ENCODE measurements at regions not wholly inside any gene's neighbourhood (a gene's known extent, or its start where the extent isn't known, plus 50 kb on each side); places are given as distances from the start of the nearest gene placed in this dataset.
"Not testable (repeated sequence)": the region's sequence is repeated elsewhere in the genome, so short reads cannot be mapped to it uniquely, and the experiment has no call there.

GRCh38 chr9:96064826-96065481 lies 189.5 kb downstream of the ERCC6L2 start:
- DNase-seq (ENCODE audit: low read depth) = no peak

DNA sequence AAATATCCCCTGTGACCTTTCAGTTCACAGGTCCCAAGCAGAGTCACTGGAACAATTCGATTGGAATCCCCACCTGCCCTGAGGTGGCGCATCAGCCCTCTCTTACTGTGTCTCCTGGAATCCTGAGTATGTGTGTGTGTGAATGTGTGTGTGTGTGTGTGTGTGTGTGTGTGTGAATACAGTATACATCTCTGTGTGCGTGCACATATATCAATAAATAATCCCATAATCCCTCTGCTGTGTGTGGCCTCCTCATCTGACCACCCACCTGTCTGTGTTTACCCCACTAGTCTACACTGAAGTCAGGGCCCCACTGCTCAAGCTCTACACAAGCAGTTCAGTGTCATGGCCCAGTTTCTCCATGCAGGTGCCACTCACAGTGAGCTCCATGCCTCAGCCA lies 187.4 kb downstream of the ERCC6L2 start:
- no peak for DNase-seq (ENCODE audit: low read depth)

- DNase-seq (ENCODE audit: low read depth) = no peak
Observed at GRCh38 chr9:96062031-96062430, 186.5 kb downstream of the ERCC6L2 start.

DNA sequence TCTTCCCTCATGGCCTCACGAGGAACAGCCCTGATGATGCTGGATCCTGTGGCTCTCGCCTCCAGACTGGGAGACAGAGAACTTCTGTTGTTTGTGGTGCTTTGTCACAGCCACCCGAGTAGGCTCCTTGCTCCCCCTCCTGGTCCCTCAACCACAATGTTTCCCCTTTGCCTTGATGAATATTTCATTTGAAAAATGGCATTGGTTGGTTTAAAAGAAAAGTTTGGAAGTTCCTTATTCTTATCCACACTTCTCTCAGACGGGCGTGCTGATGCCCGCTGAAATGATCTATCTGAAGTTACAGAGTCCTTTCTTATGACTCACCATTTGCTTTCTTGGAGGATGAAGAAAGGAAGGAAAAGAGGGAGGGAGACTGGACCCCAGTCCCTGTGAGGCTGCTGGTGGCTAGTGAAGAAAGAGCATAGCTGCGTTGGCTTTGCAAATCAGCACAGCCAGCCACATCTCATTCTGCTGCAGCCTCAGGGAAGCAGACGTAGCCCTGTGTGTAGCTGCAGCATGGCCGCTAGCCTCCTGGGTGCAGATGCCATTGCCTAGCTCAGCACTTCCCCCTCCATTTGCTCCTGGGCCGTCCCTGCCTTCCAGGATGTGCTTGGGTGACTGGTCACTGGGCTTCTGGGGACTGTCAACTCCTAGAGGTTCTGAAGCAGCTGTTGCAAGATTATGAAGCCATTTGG lies 185.9 kb downstream of the ERCC6L2 start:
- DNase-seq (ENCODE audit: low read depth) = peak; percentile 29

DNA sequence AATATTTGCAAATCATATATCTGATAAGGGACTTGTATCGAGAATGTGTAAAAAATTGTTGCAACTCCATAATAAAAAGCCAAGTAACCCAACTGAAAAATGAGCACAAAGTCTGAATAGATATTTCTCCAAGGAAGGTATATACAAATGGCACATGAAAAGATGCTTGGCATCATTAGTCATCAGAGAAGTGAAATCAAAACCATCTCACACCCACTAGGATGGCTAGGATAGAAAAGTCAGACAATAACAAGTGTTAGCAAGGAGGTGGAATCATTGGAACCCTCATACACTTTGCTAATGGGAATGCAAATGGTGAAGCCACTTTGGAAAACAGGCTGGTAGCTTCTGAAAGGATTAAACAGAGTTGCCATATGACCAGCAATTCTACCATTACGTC lies 182.7 kb downstream of the ERCC6L2 start:
- DNase-seq (ENCODE audit: low read depth) = no peak

- peak; percentile 39 for DNase-seq (ENCODE audit: low read depth)
Observed at GRCh38 chr9:96057155-96057554, 181.7 kb downstream of the ERCC6L2 start.

GRCh38 chr9:96056226-96056625 lies 180.7 kb downstream of the ERCC6L2 start:
- DNase-seq (ENCODE audit: low read depth) = peak; percentile 48

DNA sequence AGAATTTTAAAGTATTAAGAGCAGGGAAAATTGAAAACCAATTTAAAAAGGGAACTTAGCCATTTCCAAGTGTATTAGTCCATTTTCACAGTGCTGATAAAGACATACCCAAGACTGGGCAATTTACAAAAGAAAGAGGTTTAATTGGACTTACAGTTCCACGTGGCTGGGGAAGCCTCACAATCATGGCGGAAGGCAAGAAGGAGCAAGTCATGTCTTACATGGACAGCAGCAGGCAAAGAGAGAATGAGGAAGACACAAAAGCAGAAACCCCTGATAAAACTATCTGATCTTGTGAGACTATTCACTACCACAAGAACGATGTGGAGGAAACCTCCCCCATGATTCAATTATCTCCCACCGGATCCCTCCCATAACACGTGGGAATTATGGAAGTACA lies 178.8 kb downstream of the ERCC6L2 start:
- DNase-seq (ENCODE audit: low read depth) = not testable (repeated sequence)

- no peak for DNase-seq (ENCODE audit: low read depth)
Observed at GRCh38 chr9:96052686-96053085, 177.2 kb downstream of the ERCC6L2 start.

GRCh38 chr9:96051423-96051822 lies 175.9 kb downstream of the ERCC6L2 start:
- no peak for DNase-seq (ENCODE audit: low read depth)

- DNase-seq (ENCODE audit: low read depth) = no peak
Observed at GRCh38 chr9:96050861-96051155, 175.3 kb downstream of the ERCC6L2 start.

- no peak for DNase-seq (ENCODE audit: low read depth)
Observed at GRCh38 chr9:96050048-96050860, 174.8 kb downstream of the ERCC6L2 start.

DNA sequence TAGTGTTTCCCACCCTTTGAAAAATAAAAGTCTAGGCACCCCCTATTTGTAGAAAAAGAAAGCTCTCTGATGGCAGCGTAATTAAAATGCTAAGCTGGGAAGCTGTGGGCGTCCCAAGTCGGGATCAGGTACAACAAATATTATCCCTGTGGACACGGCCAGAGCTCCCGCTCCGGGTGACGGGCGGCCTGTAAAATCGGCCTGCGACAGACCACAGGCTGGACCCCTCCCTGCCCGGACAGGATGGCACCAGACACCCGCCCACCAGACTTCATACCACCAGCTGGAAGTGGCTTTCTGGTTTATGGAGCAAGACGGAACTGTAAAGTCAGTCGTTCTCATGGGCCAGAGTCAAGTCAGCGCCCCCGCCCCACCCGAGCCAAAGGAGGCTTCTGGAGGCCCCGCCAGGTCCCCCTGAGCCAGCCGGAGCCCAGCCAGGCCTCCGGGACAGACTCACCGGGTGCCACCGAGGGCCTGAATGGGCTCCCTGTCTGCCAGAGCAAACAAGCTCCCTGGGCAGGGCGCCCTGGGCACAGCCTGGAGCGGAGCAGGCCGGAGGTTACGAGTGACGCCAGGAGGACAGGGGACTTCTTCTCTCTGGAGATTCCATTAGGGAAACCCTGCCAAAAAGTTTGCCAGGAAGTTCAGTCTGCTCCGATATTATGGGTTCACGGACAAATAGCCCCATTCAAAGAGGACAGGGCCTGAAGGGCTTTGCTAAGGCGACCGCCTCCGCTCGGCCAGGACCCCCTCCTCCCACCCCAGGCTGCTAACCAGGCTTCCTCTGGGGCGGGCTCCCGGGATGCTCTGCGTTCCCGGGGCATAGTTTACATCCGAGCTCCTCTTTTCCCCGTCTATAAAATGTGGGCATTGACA lies 173.7 kb downstream of the ERCC6L2 start:
- peak; percentile 45 for DNase-seq (ENCODE audit: low read depth)

DNA sequence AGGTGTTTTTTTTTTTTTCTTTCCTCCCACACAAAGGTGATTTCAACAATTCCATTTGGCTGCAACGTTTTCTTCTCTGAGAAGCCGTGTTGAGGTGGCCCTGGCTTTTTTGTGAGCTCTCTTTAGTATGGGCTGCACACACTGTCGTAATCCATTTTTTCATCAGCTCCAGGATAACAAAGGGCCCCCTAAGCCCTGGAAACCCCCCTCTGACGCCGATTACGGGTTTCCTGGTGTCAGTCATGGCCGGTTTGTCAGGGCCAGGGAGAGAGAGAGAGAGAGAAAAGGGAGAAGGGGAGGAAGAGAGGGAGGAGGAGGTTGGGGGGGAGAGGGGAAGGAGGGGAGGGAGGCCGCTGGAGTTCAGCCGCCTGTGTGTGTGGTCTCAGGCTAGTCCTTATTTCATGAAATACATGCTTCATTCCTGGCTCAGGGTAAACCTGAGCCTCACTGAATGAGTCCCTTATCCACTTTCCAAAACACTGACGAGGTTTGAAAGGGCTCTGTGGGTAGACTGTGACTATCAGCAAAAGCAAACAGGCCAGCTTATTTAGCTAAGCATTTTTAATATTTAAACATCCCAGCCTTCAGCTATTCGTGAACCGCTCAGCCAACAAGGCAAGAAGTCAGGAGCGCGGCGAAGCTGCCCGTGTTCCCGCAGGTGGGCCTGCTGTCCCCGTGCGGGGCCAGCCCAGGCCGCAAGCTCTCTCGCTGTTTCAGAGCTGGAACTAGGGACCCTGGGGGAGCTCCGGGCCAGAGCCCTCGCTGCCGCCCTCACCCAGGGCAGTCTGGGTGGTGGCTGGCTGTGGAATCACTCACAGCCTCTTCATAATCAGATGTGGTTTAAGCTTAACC lies 172.8 kb downstream of the ERCC6L2 start:
- peak; percentile 24 for DNase-seq (ENCODE audit: low read depth)

- no peak for DNase-seq (ENCODE audit: low read depth)
Observed at GRCh38 chr9:96047741-96048103, 172.2 kb downstream of the ERCC6L2 start.

DNA sequence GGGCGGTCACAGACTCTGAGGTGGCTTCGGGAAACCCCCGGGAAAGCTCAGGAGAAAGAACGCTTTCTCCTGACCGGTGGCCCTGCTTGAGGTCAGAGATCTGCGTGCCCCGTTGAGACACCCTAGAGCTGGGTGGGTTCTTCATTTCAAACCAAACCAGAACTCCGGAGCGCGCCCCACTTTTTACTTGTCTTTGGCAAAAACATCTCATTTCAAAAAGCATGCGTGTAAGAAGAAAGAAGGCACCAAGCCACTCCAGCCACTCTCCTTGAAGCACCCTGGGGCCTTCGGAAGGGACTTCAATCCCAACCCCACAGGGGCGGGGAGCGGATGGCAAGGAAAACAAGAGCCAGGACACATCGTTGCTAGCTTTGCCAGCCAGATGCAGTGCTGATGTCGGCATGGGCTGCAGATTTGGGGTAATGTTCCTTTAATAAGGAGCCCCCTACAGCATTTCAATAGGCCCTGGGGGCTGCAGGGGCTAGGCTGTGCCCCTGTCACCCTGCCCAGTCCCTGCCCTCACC lies 171.7 kb downstream of the ERCC6L2 start:
- DNase-seq (ENCODE audit: low read depth) = no peak

DNA sequence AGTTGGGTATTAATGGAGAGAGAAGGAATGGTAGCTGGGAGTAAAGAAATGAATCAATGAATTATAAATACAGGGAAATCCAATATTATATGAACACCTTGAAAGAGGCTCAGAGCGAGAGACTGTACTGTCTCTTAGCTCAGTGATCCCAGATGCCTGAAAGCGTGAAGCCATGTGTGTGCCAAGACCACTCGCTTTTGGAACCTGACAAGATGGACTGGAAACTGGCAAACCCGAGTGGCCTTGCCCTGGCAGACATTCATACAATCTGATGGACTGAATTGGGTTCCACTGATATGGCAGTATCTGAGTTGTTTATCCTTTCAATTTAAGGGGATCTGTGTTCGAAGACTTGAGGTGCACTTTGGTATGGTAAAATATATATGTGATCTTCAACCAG lies 170.3 kb downstream of the ERCC6L2 start:
- DNase-seq (ENCODE audit: low read depth) = no peak

DNA sequence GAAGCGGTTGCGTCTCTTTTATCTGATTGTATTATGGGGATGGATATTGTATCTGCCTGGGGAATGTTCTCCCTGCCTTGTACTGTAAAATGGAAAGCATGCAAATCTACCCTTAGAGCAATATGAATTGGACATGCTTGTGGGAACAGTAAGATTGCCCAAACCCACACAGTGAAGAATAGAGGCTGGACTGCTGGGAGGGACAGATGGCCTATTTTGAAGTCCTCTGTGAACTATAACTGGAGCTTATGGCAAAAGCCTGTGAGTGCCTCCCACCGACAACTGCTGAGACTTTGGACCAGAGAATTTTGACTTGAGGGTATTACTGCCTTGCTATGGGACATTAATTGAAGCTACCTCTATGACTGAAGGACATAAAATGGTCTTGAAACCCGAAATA lies 168.9 kb downstream of the ERCC6L2 start:
- DNase-seq (ENCODE audit: low read depth) = no peak

DNA sequence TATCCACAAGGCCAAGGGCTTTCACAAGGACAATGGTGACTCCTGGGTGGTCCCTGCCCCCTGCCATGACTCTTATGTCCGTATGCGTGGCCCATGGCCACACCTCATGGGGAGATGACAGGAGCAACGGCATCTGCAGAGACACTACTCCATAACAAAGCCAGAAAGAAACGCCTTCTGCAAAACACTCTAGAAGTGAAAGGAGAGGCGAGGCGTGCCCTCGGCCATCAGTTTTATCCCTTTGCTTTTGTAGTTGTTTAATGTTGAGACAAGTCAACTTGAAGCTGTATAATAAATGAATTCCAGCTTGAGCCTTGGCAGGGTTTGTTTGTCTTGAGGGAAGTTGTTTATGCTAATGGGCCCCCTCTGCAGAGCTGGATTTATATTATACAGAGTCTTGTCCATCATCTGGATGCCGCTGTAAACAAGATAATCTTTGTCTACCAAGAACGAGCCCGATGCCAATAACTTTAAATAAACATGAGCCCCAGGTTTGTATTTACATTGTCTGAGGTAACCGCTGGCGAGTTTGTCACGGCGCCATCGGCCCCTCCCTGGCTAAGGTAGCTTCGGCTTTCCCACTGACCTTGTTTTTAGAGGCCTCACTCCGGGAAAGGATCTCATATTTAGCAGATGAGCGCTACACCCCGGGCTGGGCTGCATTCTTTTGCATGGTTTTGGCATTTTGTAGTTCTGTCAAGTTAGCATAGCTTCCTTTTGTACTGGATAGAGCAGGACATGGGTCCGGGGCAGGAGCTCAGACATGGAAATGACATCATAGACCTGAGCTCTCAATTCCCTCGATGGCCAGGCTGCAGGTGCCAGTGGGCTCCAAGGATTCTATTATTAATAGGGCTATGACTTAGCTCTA lies 165.3 kb downstream of the ERCC6L2 start:
- no peak for DNase-seq (ENCODE audit: low read depth)

DNA sequence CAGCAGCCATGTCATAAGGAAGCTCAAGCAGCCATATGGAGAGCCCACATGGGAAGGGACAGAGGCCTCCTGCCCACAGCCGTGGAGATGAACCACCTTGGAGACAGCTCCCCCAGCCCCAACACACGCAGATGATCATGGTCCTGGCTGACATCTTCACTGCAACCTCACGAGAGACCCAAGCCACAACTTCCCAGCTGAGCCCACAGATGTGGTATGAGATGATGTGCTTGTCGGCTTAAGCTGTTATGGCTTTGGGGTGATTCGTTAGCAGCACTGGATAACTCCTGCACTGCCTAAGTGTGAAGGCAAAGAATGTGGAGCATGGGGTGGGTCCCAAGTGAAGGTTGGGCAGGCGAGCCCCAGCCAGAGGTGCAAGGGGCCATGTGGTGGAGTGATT lies 163.4 kb downstream of the ERCC6L2 start:
- DNase-seq (ENCODE audit: low read depth) = no peak

Measured in RPMI7951 (cell line).